BLaER1 treated with 17β-estradiol and CSF1 and Interleukin-3, amounts not matched to agents 10 nM and 100 nM (cell line): ENCODE measurements at regions not wholly inside any gene's neighbourhood (a gene's known extent, or its start where the extent isn't known, plus 50 kb on each side); places are given as distances from the start of the nearest gene placed in this dataset.
A peak's percentile ranks its signal among the peaks of the same experiment; 100 is the strongest.

Source experiments
- H3K27ac ChIP-seq, 11 experiments: shearing (Covaris generic); formaldehyde crosslinking; 2 replicates each; pipeline ENCODE4 v1.8.1; 2022
- H3K27me3 ChIP-seq, 11 experiments: shearing (Covaris generic); formaldehyde crosslinking; 2 replicates each; pipeline ENCODE4 v1.8.1; 2022
- H3K36me3 ChIP-seq, 11 experiments: shearing (Covaris generic); formaldehyde crosslinking; 2 replicates each; pipeline ENCODE4 v1.8.1; 2022
- H3K4me1 ChIP-seq, 10 experiments: shearing (Covaris generic); formaldehyde crosslinking; 2 replicates each; pipeline ENCODE4 v1.8.1; 2022
- H3K4me2 ChIP-seq, 11 experiments: shearing (Covaris generic); formaldehyde crosslinking; 2 replicates each; pipeline ENCODE4 v1.8.1; 2022
- H3K4me3 ChIP-seq, 10 experiments: shearing (Covaris generic); formaldehyde crosslinking; 2 replicates each; pipeline ENCODE4 v1.8.1; 2022
- H3K9ac ChIP-seq, 11 experiments: shearing (Covaris generic); formaldehyde crosslinking; 2 replicates each; pipeline ENCODE4 v1.8.1; 2022
- H3K9me3 ChIP-seq, 11 experiments: shearing (Covaris generic); formaldehyde crosslinking; replicated peaks in 1 of 11; 2 replicates each; pipeline ENCODE4 v1.8.1; 2022
- H4K20me1 ChIP-seq, 11 experiments: shearing (Covaris generic); formaldehyde crosslinking; 2 replicates each; pipeline ENCODE4 v1.8.1; 2022
- Cebpa-rat ChIP-seq, 11 experiments: shearing (Covaris generic); IDR thresholded peaks; 2 replicates each; pipeline ENCODE4 v1.8.1; 2022

DNA sequence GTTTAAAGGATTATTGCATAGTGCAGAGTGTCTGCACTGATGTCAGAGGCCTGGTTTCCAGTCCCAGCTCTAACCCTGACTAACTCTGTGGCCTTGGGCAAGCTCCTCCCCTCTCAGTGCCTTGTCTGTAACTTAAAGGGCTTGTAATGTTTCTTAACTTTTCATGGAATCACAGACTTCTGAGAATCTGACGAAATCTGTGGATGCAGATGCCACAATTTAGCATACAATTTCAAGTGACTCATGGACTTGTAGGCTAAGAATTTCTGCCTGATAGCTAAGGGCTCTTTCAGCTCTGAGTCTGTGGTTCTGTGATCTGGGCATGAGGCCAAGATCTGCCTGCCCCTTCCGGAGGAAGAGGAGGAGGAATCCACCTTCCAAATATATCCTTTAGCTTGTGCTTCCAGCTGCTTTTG is 236.9 kb downstream of the AR start:
- Histone ChIP-seq H3K4me1 (peaks cover 36 to 92% (median 65%) of the 10 kb centered on the region in 10 experiments), H3K9me3 (peaks cover 0 to 28% (median 17%) of the 10 kb centered on the region in 11 experiments; a peak in 13 of 22 replicates), H3K27ac (peak overlapping the region; percentile 75 to 91 (median 90); a peak in 21 of 22 replicates), H3K9ac (peak overlapping the region; percentile 60 to 80 (median 75); a peak in 21 of 22 replicates), H3K27me3 (no peaks in the 10 kb centered on the region), H3K36me3 (no peaks in the 10 kb centered on the region), H3K4me3 (peak overlapping the region in 5 of 10 experiments; percentile 15 to 37 (median 28); a peak in 5 of 20 replicates), H3K4me2 (peak overlapping the region; percentile 71 to 93 (median 80)), H4K20me1 (no peaks in the 10 kb centered on the region)
- TF ChIP-seq Cebpa-rat (IDR thresholded peaks at IDR 0.05) = peak; percentile 51 to 97 (median 94); a peak in 21 of 22 replicates

GRCh38 chrX:67781132-67781531 is 237.3 kb downstream of the AR start:
- peak overlapping the region in 7 of 10 experiments; percentile 1 to 31 (median 21); a peak in 7 of 20 replicates for H3K4me3 ChIP-seq
- peak overlapping the region; percentile 20 to 77 (median 73); a peak in 21 of 22 replicates for H3K9ac ChIP-seq
- H3K27ac ChIP-seq = peak overlapping the region; percentile 56 to 91 (median 90); a peak in 21 of 22 replicates
- peak overlapping the region; percentile 71 to 88 (median 80) for H3K4me2 ChIP-seq
- H3K36me3 ChIP-seq = no peaks in the 10 kb centered on the region
- H3K27me3 ChIP-seq = no peaks in the 10 kb centered on the region
- TF ChIP-seq Cebpa-rat (IDR thresholded peaks at IDR 0.05) = no peak
- peaks cover 36 to 93% (median 65%) of the 10 kb centered on the region in 10 experiments for H3K4me1 ChIP-seq
- H3K9me3 ChIP-seq = peaks cover 0 to 28% (median 17%) of the 10 kb centered on the region in 11 experiments; a peak in 13 of 22 replicates
- no peaks in the 10 kb centered on the region for H4K20me1 ChIP-seq

- no peak overlapping the region for H3K9ac ChIP-seq
- peaks cover 0 to 24% (median 11%) of the 10 kb centered on the region in 11 experiments; a peak in 10 of 22 replicates for H3K9me3 ChIP-seq
- no peak for TF ChIP-seq Cebpa-rat (IDR thresholded peaks at IDR 0.05)
- no peaks in the 10 kb centered on the region for H3K27me3 ChIP-seq
- peak overlapping the region in 6 of 11 experiments; percentile 1 to 32 (median 7); a peak in 3 of 22 replicates for H3K27ac ChIP-seq
- peak overlapping the region in 8 of 11 experiments; percentile 12 to 54 (median 22); a peak in 12 of 22 replicates for H3K4me2 ChIP-seq
- H4K20me1 ChIP-seq = no peaks in the 10 kb centered on the region
- no peaks in the 10 kb centered on the region for H3K36me3 ChIP-seq
- no peak overlapping the region for H3K4me3 ChIP-seq
- H3K4me1 ChIP-seq = peaks cover 25 to 67% (median 40%) of the 10 kb centered on the region in 10 experiments
Observed at GRCh38 chrX:67784712-67785111, 240.9 kb downstream of the AR start.

GRCh38 chrX:67787196-67787595 is 243.4 kb downstream of the AR start:
- no peaks in the 10 kb centered on the region for H3K27me3 ChIP-seq
- no peak overlapping the region for H3K27ac ChIP-seq
- H3K4me1 ChIP-seq = peaks cover 3 to 43% (median 16%) of the 10 kb centered on the region in 10 experiments; a peak in 18 of 20 replicates
- no peak for TF ChIP-seq Cebpa-rat (IDR thresholded peaks at IDR 0.05)
- H3K36me3 ChIP-seq = no peaks in the 10 kb centered on the region
- H3K9me3 ChIP-seq = peaks cover 0 to 22% (median 11%) of the 10 kb centered on the region in 11 experiments; a peak in 10 of 22 replicates
- H3K9ac ChIP-seq = no peak overlapping the region
- H4K20me1 ChIP-seq = no peaks in the 10 kb centered on the region
- H3K4me3 ChIP-seq = no peak overlapping the region
- H3K4me2 ChIP-seq = peak overlapping the region in 4 of 11 experiments; percentile 6 to 35 (median 26); a peak in 3 of 22 replicates

DNA sequence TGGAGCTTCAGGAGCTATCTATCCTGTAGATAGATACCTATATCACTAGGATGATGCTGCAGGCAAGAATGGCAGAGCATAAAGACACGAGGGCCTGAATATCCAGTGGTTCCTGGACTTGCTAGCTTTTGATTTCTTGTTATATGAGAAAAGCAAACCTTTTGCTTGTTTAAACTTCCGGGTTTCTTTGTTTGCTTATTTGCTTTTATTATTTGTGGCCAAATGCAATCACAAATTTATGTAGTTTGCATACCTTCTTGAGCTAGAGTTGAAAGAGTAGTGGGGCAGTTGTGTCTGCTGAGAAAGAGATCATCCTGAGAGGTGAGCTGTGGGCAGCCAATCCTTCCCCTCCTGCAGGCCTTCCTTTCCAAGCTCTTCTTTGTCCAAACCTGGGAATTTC is 245.7 kb downstream of the AR start:
- Histone ChIP-seq H3K27ac (no peak overlapping the region), H3K27me3 (no peaks in the 10 kb centered on the region), H3K4me1 (peaks cover 0 to 20% (median 8%) of the 10 kb centered on the region in 10 experiments; a peak in 13 of 20 replicates), H3K9me3 (peaks cover 0 to 3% (median under 1%) of the 10 kb centered on the region in 11 experiments; a peak in 7 of 22 replicates), H4K20me1 (no peaks in the 10 kb centered on the region), H3K4me2 (no peak overlapping the region), H3K36me3 (no peaks in the 10 kb centered on the region), H3K9ac (no peak overlapping the region), H3K4me3 (no peak overlapping the region)
- no peak for TF ChIP-seq Cebpa-rat (IDR thresholded peaks at IDR 0.05)
